ENCODE measurements at regions not wholly inside any gene's neighbourhood (a gene's known extent, or its start where the extent isn't known, plus 50 kb on each side); places are given as distances from the start of the nearest gene placed in this dataset.

DNA sequence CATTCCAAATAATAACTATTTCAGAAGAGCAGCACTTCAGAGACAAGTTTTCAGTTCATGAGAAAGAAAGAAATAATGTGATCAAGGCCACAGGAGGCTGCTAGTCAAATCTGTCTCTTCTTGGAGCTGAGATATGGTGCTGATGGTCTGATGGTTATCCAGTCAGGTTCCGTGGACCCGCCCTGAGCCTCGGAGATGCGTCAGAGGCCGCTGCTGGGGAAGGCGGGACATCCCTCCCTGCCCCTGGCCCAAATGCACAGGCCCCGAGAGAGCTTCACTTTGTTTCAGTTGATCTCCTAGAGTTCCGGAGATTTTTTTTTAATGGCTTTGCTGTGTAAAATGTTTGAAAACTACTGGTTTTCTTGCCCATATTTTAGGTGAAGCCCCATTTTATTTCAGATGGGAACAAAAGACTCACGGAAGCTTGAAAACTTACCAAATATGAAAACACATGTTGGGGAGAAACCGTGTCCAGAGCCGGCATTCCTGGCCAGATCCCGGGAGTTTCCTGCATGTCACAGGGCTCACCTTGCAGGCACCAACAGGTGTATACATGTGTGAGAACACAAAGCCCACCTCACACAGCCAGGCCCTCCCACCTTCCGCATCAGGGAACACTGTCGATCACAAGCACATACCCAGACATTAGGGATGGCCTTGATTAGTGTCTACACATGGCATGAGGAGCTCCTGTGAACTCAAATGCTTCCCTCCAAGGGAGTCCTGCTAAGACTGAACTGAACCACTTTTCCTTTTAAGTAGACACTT is 499.0 kb downstream of the TCERG1L start:
- no peak overlapping the region for H3K27ac ChIP-seq
- intact Hi-C loops (cut with DNase I) = no loop called here
- TF ChIP-seq, protein P1, sequence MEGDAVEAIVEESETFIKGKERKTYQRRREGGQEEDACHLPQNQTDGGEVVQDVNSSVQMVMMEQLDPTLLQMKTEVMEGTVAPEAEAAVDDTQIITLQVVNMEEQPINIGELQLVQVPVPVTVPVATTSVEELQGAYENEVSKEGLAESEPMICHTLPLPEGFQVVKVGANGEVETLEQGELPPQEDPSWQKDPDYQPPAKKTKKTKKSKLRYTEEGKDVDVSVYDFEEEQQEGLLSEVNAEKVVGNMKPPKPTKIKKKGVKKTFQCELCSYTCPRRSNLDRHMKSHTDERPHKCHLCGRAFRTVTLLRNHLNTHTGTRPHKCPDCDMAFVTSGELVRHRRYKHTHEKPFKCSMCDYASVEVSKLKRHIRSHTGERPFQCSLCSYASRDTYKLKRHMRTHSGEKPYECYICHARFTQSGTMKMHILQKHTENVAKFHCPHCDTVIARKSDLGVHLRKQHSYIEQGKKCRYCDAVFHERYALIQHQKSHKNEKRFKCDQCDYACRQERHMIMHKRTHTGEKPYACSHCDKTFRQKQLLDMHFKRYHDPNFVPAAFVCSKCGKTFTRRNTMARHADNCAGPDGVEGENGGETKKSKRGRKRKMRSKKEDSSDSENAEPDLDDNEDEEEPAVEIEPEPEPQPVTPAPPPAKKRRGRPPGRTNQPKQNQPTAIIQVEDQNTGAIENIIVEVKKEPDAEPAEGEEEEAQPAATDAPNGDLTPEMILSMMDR (IDR thresholded peaks at IDR 0.05) = no peak
- peak in 1 of 2 donors; percentile 18 for DNase-seq (ENCODE audit: low spot score in 2 of 2)
- H3K4me1 ChIP-seq = no peaks in the 10 kb centered on the region
- H3K4me3 ChIP-seq = no peak overlapping the region
- H3K27me3 ChIP-seq = no peaks in the 10 kb centered on the region
- H3K36me3 ChIP-seq = no peaks in the 10 kb centered on the region
- H3K9me3 ChIP-seq = no peaks in the 10 kb centered on the region

DNA sequence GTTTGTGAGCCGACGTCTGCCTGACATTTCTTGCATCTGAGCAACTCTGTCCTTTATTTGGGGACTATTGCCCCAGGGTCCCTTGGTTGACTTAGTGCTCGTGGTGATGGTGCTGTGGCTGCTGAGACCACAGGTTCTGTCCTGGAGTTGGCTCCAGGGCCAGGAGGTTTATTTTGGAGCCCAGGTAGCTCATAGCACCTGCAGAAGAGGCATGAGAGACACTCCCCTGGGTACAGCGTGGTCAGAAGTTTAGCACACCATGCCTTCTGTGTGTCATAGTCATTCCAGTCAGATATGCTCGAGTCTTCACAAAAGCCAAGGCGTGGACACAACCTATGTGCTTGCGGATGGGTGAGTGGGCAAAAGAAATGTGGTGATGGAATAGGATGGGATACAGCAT is 496.9 kb downstream of the TCERG1L start:
- Histone ChIP-seq H3K36me3 (no peaks in the 10 kb centered on the region), H3K27me3 (no peaks in the 10 kb centered on the region), H3K27ac (no peak overlapping the region), H3K4me3 (no peak overlapping the region), H3K4me1 (no peaks in the 10 kb centered on the region), H3K9me3 (no peaks in the 10 kb centered on the region)
- peak in 1 of 2 donors; percentile 31 for DNase-seq (ENCODE audit: low spot score in 2 of 2)
- intact Hi-C loops (cut with DNase I) = no loop called here
- TF ChIP-seq, protein P1 (IDR thresholded peaks at IDR 0.05) = no peak

DNA sequence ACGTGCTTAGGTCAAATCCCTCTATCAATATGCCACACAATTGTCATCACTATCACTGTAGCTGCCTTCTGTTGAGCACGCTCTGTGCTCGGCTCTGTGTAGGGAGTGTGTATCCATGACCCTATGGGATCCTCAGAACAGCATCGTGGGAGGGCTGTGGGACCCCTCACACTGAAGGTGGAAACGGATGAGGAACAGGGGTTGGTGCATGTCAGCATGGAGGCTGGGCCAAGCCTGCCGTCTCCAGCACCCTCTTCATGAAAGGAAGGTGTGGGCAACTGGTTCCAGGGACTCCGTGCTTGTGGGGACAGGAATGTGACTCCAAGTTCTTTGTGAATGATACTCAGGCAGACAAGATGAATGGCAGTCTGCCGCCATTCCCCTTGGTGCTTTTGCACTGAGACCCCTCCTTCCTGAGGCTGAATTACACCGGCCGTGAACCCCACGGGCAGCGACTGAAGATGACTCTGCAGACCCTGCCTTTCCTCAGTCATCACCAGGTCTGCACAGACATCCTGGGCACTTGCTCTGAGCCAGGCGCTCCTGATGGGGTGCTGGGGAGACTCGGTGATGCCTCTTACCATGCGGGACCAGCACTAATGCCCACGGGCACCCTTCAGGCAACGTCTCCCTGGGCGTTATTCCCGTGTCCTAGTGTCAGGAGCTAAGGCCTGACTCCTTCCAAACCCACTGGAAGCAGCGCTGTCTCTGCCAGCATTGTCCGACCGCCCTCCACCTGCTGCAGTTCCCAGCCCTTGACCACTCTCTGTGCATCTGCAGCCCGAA is 495.2 kb downstream of the TCERG1L start:
- no peak overlapping the region for H3K27ac ChIP-seq
- no peaks in the 10 kb centered on the region for H3K36me3 ChIP-seq
- no peaks in the 10 kb centered on the region for H3K4me1 ChIP-seq
- DNase-seq (ENCODE audit: low spot score in 2 of 2) = peak in 1 of 2 donors; percentile 21
- TF ChIP-seq, protein P1 (IDR thresholded peaks at IDR 0.05) = no peak
- intact Hi-C loops (cut with DNase I) = no loop called here
- H3K27me3 ChIP-seq = no peaks in the 10 kb centered on the region
- H3K4me3 ChIP-seq = no peak overlapping the region
- H3K9me3 ChIP-seq = no peaks in the 10 kb centered on the region

GRCh38 chr10:130817046-130817624 is 494.4 kb downstream of the TCERG1L start:
- no peaks in the 10 kb centered on the region for H3K9me3 ChIP-seq
- intact Hi-C loops (cut with DNase I) = no loop called here
- H3K27me3 ChIP-seq = no peaks in the 10 kb centered on the region
- no peak overlapping the region for H3K4me3 ChIP-seq
- DNase-seq (ENCODE audit: low spot score in 2 of 2) = peak in 1 of 2 donors; percentile 16
- TF ChIP-seq, protein P1 (IDR thresholded peaks at IDR 0.05) = no peak
- H3K4me1 ChIP-seq = no peaks in the 10 kb centered on the region
- H3K27ac ChIP-seq = no peak overlapping the region
- no peaks in the 10 kb centered on the region for H3K36me3 ChIP-seq

GRCh38 chr10:130817674-130818073 is 493.8 kb downstream of the TCERG1L start:
- TF ChIP-seq, protein P1 (IDR thresholded peaks at IDR 0.05) = no peak
- intact Hi-C loops (cut with DNase I) = no loop called here
- no peaks in the 10 kb centered on the region for H3K4me1 ChIP-seq
- peak in 1 of 2 donors; percentile 27 for DNase-seq (ENCODE audit: low spot score in 2 of 2)
- no peak overlapping the region for H3K27ac ChIP-seq
- H3K36me3 ChIP-seq = no peaks in the 10 kb centered on the region
- H3K4me3 ChIP-seq = no peak overlapping the region
- H3K27me3 ChIP-seq = no peaks in the 10 kb centered on the region
- H3K9me3 ChIP-seq = no peaks in the 10 kb centered on the region

All from ascending aorta (tissue), 2 donors.